ENCODE measurements at regions not wholly inside any gene's neighbourhood (a gene's known extent, or its start where the extent isn't known, plus 50 kb on each side); places are given as distances from the start of the nearest gene placed in this dataset.

DNA sequence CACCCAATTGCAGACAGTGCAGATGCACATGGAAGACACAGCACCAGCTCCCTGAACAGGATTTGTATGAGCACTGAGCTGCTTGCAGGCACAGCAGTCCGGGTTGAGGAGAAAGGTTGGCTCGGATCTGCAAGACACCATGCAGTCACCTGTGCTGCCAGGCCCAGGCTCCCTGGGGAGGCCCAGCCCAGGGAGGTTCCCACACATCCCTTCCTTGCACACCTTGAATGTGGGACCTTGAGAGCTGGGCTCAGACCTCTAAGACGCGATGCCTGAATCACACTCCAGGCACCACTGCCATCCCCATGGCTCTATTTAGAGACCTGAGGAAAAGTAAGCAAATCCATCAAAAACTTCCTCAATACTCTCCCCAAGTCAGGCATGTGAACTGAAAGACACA lies 397.7 kb downstream of the TCERG1L start (continued):
- TF ChIP-seq ZNF462 (CRISPR knock-in tag; IDR thresholded peaks at IDR 0.05) (no peak), JUNB (IDR thresholded peaks at IDR 0.05; ENCODE audit: unreplicated experiment) (no peak), POLR2AphosphoS5 (IDR thresholded peaks at IDR 0.05; ENCODE audit: low read depth) (no peak), REST (IDR thresholded peaks at IDR 0.05; ENCODE audit: unreplicated experiment) (no peak), ZNF114 (CRISPR knock-in tag; IDR thresholded peaks at IDR 0.05) (no peak), ZNF331 (CRISPR knock-in tag; IDR thresholded peaks at IDR 0.05; ENCODE audit: low read depth) (no peak), ETS1 (IDR thresholded peaks at IDR 0.05) (no peak)

Data from GM23338 (cell line).